ENCODE measurements at regions not wholly inside any gene's neighbourhood (a gene's known extent, or its start where the extent isn't known, plus 50 kb on each side); places are given as distances from the start of the nearest gene placed in this dataset.
"Not testable (repeated sequence)": the region's sequence is repeated elsewhere in the genome, so short reads cannot be mapped to it uniquely, and the experiment has no call there.

GRCh38 chr4:148735432-148736155 is 293.4 kb upstream of the NR3C2 start:
- no peak for DNase-seq

GRCh38 chr4:148730766-148731165 is 288.6 kb upstream of the NR3C2 start:
- no peak for DNase-seq

- no peak for DNase-seq
These were observed 287.9 kb upstream of the NR3C2 start for GRCh38 chr4:148730082-148730640.

GRCh38 chr4:148717988-148718387 is 275.8 kb upstream of the NR3C2 start:
- no peak for DNase-seq

- no peak for DNase-seq
These were observed 274.3 kb upstream of the NR3C2 start for GRCh38 chr4:148716431-148717052.

GRCh38 chr4:148704291-148704690 is 262.1 kb upstream of the NR3C2 start:
- DNase-seq = no peak

GRCh38 chr4:148694702-148695101 is 252.5 kb upstream of the NR3C2 start:
- DNase-seq = no peak

- no peak for DNase-seq
These were observed 251.9 kb upstream of the NR3C2 start for GRCh38 chr4:148693913-148694649.

- DNase-seq = no peak
These were observed 250.0 kb upstream of the NR3C2 start for GRCh38 chr4:148692242-148692641.

GRCh38 chr4:148686449-148686848 is 244.2 kb upstream of the NR3C2 start:
- no peak for DNase-seq

GRCh38 chr4:148684638-148685037 is 242.4 kb upstream of the NR3C2 start:
- no peak for DNase-seq

- no peak for DNase-seq
These were observed 238.7 kb upstream of the NR3C2 start for GRCh38 chr4:148680884-148681283.

- no peak for DNase-seq
These were observed 234.1 kb upstream of the NR3C2 start for GRCh38 chr4:148676344-148676743.

GRCh38 chr4:148674876-148675275 is 232.7 kb upstream of the NR3C2 start:
- DNase-seq = no peak

GRCh38 chr4:148664636-148665035 is 222.4 kb upstream of the NR3C2 start:
- no peak for DNase-seq

GRCh38 chr4:148654131-148654530 is 211.9 kb upstream of the NR3C2 start:
- no peak for DNase-seq

- no peak for DNase-seq
These were observed 211.5 kb upstream of the NR3C2 start for GRCh38 chr4:148653681-148654080.

- no peak for DNase-seq
These were observed 209.8 kb upstream of the NR3C2 start for GRCh38 chr4:148651991-148652390.

- DNase-seq = no peak
These were observed 207.6 kb upstream of the NR3C2 start for GRCh38 chr4:148649652-148650331.

GRCh38 chr4:148643851-148644250 is 201.6 kb upstream of the NR3C2 start:
- DNase-seq = no peak

- no peak for DNase-seq
These were observed 200.7 kb upstream of the NR3C2 start for GRCh38 chr4:148642907-148643306.

- not testable (repeated sequence) for DNase-seq
These were observed 195.9 kb upstream of the NR3C2 start for GRCh38 chr4:148638079-148638478.

GRCh38 chr4:148637453-148637852 is 195.2 kb upstream of the NR3C2 start:
- not testable (repeated sequence) for DNase-seq
